Karpas-422 (cell line): ENCODE measurements at regions not wholly inside any gene's neighbourhood (a gene's known extent, or its start where the extent isn't known, plus 50 kb on each side); places are given as distances from the start of the nearest gene placed in this dataset.

ENCODE experiments used
- DNase-seq: peaks from one replicate; pipeline ENCODE4 v3.0.0-alpha.2; 2015
- H2AFZ ChIP-seq: fragments of 200-600 bp; sonication (generic); 2 replicates; pipeline ENCODE4 v1.6.1; 2014; ENCODE audit warnings: antibody characterized with exemption, low read length, mixed read lengths
- H3K27ac ChIP-seq: fragments of 200-600 bp; sonication (generic); 2 replicates; pipeline ENCODE4 v1.5.1; 2014; ENCODE audit warnings: mild to moderate bottlenecking, low read length, moderate library complexity
- H3K27me3 ChIP-seq: fragments of 200-600 bp; sonication (generic); 2 replicates; pipeline ENCODE4 v1.6.1; 2014; ENCODE audit warnings: low read length, mixed read lengths
- H3K36me3 ChIP-seq: fragments of 200-600 bp; sonication (generic); 2 replicates; pipeline ENCODE4 v1.6.1; 2014; ENCODE audit warnings: low read length, mixed read lengths; ENCODE audit not compliant: insufficient read depth
- H3K4me1 ChIP-seq: fragments of 200-600 bp; sonication (generic); 2 replicates; pipeline ENCODE4 v1.6.1; 2014; ENCODE audit warnings: mild to moderate bottlenecking, low read length, mixed read lengths
- H3K4me2 ChIP-seq: fragments of 200-600 bp; sonication (generic); 2 replicates; pipeline ENCODE4 v1.6.1; 2014; ENCODE audit warnings: low read length, low read depth, mild to moderate bottlenecking; ENCODE audit not compliant: poor library complexity, severe bottlenecking
- H3K4me3 ChIP-seq: fragments of 200-600 bp; sonication (generic); 2 replicates; pipeline ENCODE4 v1.5.1; 2014; ENCODE audit warnings: mild to moderate bottlenecking, antibody characterized with exemption, low read length, mixed read lengths
- H3K79me2 ChIP-seq: fragments of 200-600 bp; sonication (generic); 2 replicates; pipeline ENCODE4 v1.6.1; 2014; ENCODE audit warnings: mild to moderate bottlenecking, low read length, mixed read lengths
- H3K9ac ChIP-seq: fragments of 200-600 bp; sonication (generic); 2 replicates; pipeline ENCODE4 v1.6.0; 2014; ENCODE audit warnings: low read length
- H3K9me2 ChIP-seq: fragments of 200-600 bp; sonication (generic), shearing (Covaris generic); replicated peaks from 2 replicates; pipeline ENCODE4 v1.6.0; 2014; ENCODE audit warnings: mild to moderate bottlenecking, low read length, moderate library complexity; ENCODE audit not compliant: insufficient read depth
- H3K9me3 ChIP-seq: fragments of 300-700, 200-600 bp; sonication (generic); 2 replicates; pipeline ENCODE4 v1.6.1; 2014; ENCODE audit warnings: low read length, mixed read lengths
- H4K20me1 ChIP-seq: fragments of 200-600 bp; sonication (generic); 2 replicates; pipeline ENCODE4 v1.6.1; 2014; ENCODE audit warnings: mild to moderate bottlenecking, antibody characterized with exemption, low read length, low read depth; ENCODE audit not compliant: insufficient read depth

GRCh38 chr2:180111901-180112300, 104.8 kb upstream of the CWC22 start:
- no peaks in the 10 kb centered on the region for H3K9me2 ChIP-seq
- no peaks in the 10 kb centered on the region for H3K79me2 ChIP-seq
- DNase-seq = no peak
- H2AFZ ChIP-seq = no peak overlapping the region
- H3K36me3 ChIP-seq = no peaks in the 10 kb centered on the region
- no peaks in the 10 kb centered on the region for H4K20me1 ChIP-seq
- H3K4me1 ChIP-seq = no peaks in the 10 kb centered on the region
- no peak overlapping the region for H3K9ac ChIP-seq
- H3K4me3 ChIP-seq = no peak overlapping the region
- no peaks in the 10 kb centered on the region for H3K9me3 ChIP-seq
- no peak overlapping the region for H3K4me2 ChIP-seq
- H3K27ac ChIP-seq = no peak overlapping the region
- H3K27me3 ChIP-seq = no peaks in the 10 kb centered on the region

- H3K9me2 ChIP-seq = no peaks in the 10 kb centered on the region
- H3K9ac ChIP-seq = no peak overlapping the region
- H4K20me1 ChIP-seq = no peaks in the 10 kb centered on the region
- no peak overlapping the region for H3K27ac ChIP-seq
- H2AFZ ChIP-seq = no peak overlapping the region
- no peaks in the 10 kb centered on the region for H3K4me1 ChIP-seq
- no peak overlapping the region for H3K4me2 ChIP-seq
- H3K9me3 ChIP-seq = no peaks in the 10 kb centered on the region
- H3K36me3 ChIP-seq = no peaks in the 10 kb centered on the region
- no peaks in the 10 kb centered on the region for H3K27me3 ChIP-seq
- no peak for DNase-seq
- no peak overlapping the region for H3K4me3 ChIP-seq
- H3K79me2 ChIP-seq = no peaks in the 10 kb centered on the region
These were observed 103.4 kb upstream of the CWC22 start for GRCh38 chr2:180110469-180110868.

- no peaks in the 10 kb centered on the region for H3K36me3 ChIP-seq
- no peak overlapping the region for H3K9ac ChIP-seq
- no peaks in the 10 kb centered on the region for H3K79me2 ChIP-seq
- H2AFZ ChIP-seq = no peak overlapping the region
- no peaks in the 10 kb centered on the region for H3K9me2 ChIP-seq
- peak; percentile 27 for DNase-seq
- no peaks in the 10 kb centered on the region for H3K4me1 ChIP-seq
- no peak overlapping the region for H3K27ac ChIP-seq
- H3K4me2 ChIP-seq = no peak overlapping the region
- no peaks in the 10 kb centered on the region for H4K20me1 ChIP-seq
- no peak overlapping the region for H3K4me3 ChIP-seq
- H3K27me3 ChIP-seq = no peaks in the 10 kb centered on the region
- H3K9me3 ChIP-seq = no peaks in the 10 kb centered on the region
These were observed 94.7 kb upstream of the CWC22 start for GRCh38 chr2:180101846-180102245.

- Histone ChIP-seq H2AFZ (no peak overlapping the region), H3K4me1 (no peaks in the 10 kb centered on the region), H3K79me2 (no peaks in the 10 kb centered on the region), H3K9me3 (no peaks in the 10 kb centered on the region), H3K4me3 (no peak overlapping the region), H3K36me3 (no peaks in the 10 kb centered on the region), H3K9ac (no peak overlapping the region), H3K27ac (no peak overlapping the region), H3K4me2 (no peak overlapping the region), H3K9me2 (no peaks in the 10 kb centered on the region), H4K20me1 (no peaks in the 10 kb centered on the region), H3K27me3 (no peaks in the 10 kb centered on the region)
- no peak for DNase-seq
These were observed 92.2 kb upstream of the CWC22 start for GRCh38 chr2:180099308-180099707.

GRCh38 chr2:180085144-180085543, 78.0 kb upstream of the CWC22 start:
- no peak overlapping the region for H3K4me3 ChIP-seq

GRCh38 chr2:180077295-180077906, 70.3 kb upstream of the CWC22 start:
- Histone ChIP-seq H3K9me2 (no peaks in the 10 kb centered on the region), H3K27me3 (no peaks in the 10 kb centered on the region), H3K4me1 (no peaks in the 10 kb centered on the region), H2AFZ (no peak overlapping the region), H3K9me3 (no peaks in the 10 kb centered on the region), H4K20me1 (no peaks in the 10 kb centered on the region), H3K9ac (no peak overlapping the region), H3K36me3 (no peaks in the 10 kb centered on the region), H3K4me3 (no peak overlapping the region), H3K27ac (no peak overlapping the region), H3K79me2 (no peaks in the 10 kb centered on the region), H3K4me2 (no peak overlapping the region)
- peak; percentile 64 for DNase-seq

More at GRCh38 chr2:180085144-180085543, 78.0 kb upstream of the CWC22 start:
- Histone ChIP-seq H2AFZ (no peak overlapping the region), H3K9me2 (no peaks in the 10 kb centered on the region), H3K27ac (no peak overlapping the region), H3K4me2 (no peak overlapping the region), H3K9ac (no peak overlapping the region), H3K9me3 (no peaks in the 10 kb centered on the region), H3K79me2 (no peaks in the 10 kb centered on the region), H3K36me3 (no peaks in the 10 kb centered on the region), H3K4me1 (no peaks in the 10 kb centered on the region), H3K27me3 (no peaks in the 10 kb centered on the region), H4K20me1 (no peaks in the 10 kb centered on the region)
- no peak for DNase-seq

GRCh38 chr2:180075870-180076269, 68.8 kb upstream of the CWC22 start:
- DNase-seq = no peak
- H3K9ac ChIP-seq = no peak overlapping the region
- no peak overlapping the region for H3K4me3 ChIP-seq
- no peak overlapping the region for H2AFZ ChIP-seq
- no peaks in the 10 kb centered on the region for H4K20me1 ChIP-seq
- H3K9me2 ChIP-seq = no peaks in the 10 kb centered on the region
- no peak overlapping the region for H3K4me2 ChIP-seq
- H3K27me3 ChIP-seq = no peaks in the 10 kb centered on the region
- no peak overlapping the region for H3K27ac ChIP-seq
- H3K36me3 ChIP-seq = no peaks in the 10 kb centered on the region
- no peaks in the 10 kb centered on the region for H3K4me1 ChIP-seq
- no peaks in the 10 kb centered on the region for H3K79me2 ChIP-seq
- H3K9me3 ChIP-seq = no peaks in the 10 kb centered on the region

- Histone ChIP-seq H3K4me2 (no peak overlapping the region), H3K27me3 (no peaks in the 10 kb centered on the region), H3K27ac (no peak overlapping the region), H3K79me2 (no peaks in the 10 kb centered on the region), H3K4me1 (no peaks in the 10 kb centered on the region), H2AFZ (no peak overlapping the region), H4K20me1 (no peaks in the 10 kb centered on the region), H3K36me3 (no peaks in the 10 kb centered on the region), H3K9ac (no peak overlapping the region), H3K9me3 (peaks cover 8% of the 10 kb centered on the region; the same call in 1 of the 2 replicates), H3K9me2 (no peaks in the 10 kb centered on the region), H3K4me3 (no peak overlapping the region)
- DNase-seq = no peak
These were observed 64.7 kb upstream of the CWC22 start for GRCh38 chr2:180071797-180072196.
